ENCODE measurements at regions not wholly inside any gene's neighbourhood (a gene's known extent, or its start where the extent isn't known, plus 50 kb on each side); places are given as distances from the start of the nearest gene placed in this dataset.
"Not testable (repeated sequence)": the region's sequence is repeated elsewhere in the genome, so short reads cannot be mapped to it uniquely, and the experiment has no call there.

DNA sequence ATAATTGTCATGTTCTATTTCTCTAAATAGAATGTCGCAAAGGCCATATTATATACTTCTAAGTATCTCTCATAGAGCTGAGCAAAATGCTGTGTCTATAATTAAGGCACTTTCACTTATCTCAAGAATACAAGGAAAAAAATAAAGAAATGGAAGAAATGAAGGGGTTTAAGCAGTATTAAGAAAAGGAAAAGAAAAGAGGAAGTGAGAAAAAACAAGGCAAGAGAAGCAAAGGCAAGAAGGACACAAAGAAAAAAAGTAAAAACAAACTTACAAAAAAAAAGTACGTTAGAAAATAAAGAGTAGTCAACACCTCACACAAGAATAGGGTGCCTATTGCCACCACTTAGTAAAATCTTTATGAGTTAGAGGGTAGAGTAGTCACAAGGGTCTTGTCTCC is 506.2 kb downstream of the GABRG2 start:
- Histone ChIP-seq H3K9me3 (no peaks in the 10 kb centered on the region), H3K4me1 (no peaks in the 10 kb centered on the region), H3K27ac (no peak overlapping the region), H3K4me3 (no peak overlapping the region), H3K36me3 (no peaks in the 10 kb centered on the region), H3K27me3 (no peaks in the 10 kb centered on the region)
- no peak for DNase-seq
- TF ChIP-seq, protein P1, sequence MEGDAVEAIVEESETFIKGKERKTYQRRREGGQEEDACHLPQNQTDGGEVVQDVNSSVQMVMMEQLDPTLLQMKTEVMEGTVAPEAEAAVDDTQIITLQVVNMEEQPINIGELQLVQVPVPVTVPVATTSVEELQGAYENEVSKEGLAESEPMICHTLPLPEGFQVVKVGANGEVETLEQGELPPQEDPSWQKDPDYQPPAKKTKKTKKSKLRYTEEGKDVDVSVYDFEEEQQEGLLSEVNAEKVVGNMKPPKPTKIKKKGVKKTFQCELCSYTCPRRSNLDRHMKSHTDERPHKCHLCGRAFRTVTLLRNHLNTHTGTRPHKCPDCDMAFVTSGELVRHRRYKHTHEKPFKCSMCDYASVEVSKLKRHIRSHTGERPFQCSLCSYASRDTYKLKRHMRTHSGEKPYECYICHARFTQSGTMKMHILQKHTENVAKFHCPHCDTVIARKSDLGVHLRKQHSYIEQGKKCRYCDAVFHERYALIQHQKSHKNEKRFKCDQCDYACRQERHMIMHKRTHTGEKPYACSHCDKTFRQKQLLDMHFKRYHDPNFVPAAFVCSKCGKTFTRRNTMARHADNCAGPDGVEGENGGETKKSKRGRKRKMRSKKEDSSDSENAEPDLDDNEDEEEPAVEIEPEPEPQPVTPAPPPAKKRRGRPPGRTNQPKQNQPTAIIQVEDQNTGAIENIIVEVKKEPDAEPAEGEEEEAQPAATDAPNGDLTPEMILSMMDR (IDR thresholded peaks at IDR 0.05), result no peak
- intact Hi-C loops (cut with DNase I; ENCODE audit: low total_unique reads), result no loop called here

- intact Hi-C loops (cut with DNase I; ENCODE audit: low total_unique reads), result no loop called here
- H3K4me1 ChIP-seq, result no peaks in the 10 kb centered on the region
- no peak overlapping the region for H3K27ac ChIP-seq
- no peak overlapping the region for H3K4me3 ChIP-seq
- H3K9me3 ChIP-seq, result peaks cover 0 to 3% (median 0%) of the 10 kb centered on the region in 3 donors
- H3K36me3 ChIP-seq, result no peaks in the 10 kb centered on the region
- H3K27me3 ChIP-seq, result no peaks in the 10 kb centered on the region
- DNase-seq, result no peak
- TF ChIP-seq, protein P1 (IDR thresholded peaks at IDR 0.05), result no peak
Observed at GRCh38 chr5:162591724-162592123, 524.2 kb downstream of the GABRG2 start.

GRCh38 chr5:162593881-162594280 is 526.3 kb downstream of the GABRG2 start:
- intact Hi-C loops (cut with DNase I; ENCODE audit: low total_unique reads), result no loop called here
- no peaks in the 10 kb centered on the region for H3K36me3 ChIP-seq
- H3K27me3 ChIP-seq, result no peaks in the 10 kb centered on the region
- H3K27ac ChIP-seq, result no peak overlapping the region
- no peaks in the 10 kb centered on the region for H3K4me1 ChIP-seq
- DNase-seq, result no peak
- H3K4me3 ChIP-seq, result no peak overlapping the region
- TF ChIP-seq, protein P1 (IDR thresholded peaks at IDR 0.05), result no peak
- peaks cover 0 to 4% (median 3%) of the 10 kb centered on the region in 3 donors for H3K9me3 ChIP-seq

GRCh38 chr5:162603443-162604070 is 536.0 kb downstream of the GABRG2 start:
- H3K4me3 ChIP-seq, result no peak overlapping the region
- TF ChIP-seq, protein P1 (IDR thresholded peaks at IDR 0.05), result no peak
- H3K4me1 ChIP-seq, result no peaks in the 10 kb centered on the region
- no peak overlapping the region for H3K27ac ChIP-seq
- H3K27me3 ChIP-seq, result no peaks in the 10 kb centered on the region
- no peaks in the 10 kb centered on the region for H3K36me3 ChIP-seq
- intact Hi-C loops (cut with DNase I; ENCODE audit: low total_unique reads), result no loop called here
- peaks cover 0 to 4% (median 0%) of the 10 kb centered on the region in 3 donors for H3K9me3 ChIP-seq
- DNase-seq, result no peak

GRCh38 chr5:162607879-162608278 is 540.3 kb downstream of the GABRG2 start:
- intact Hi-C loops (cut with DNase I; ENCODE audit: low total_unique reads), result no loop called here

GRCh38 chr5:162621726-162622263 is 554.2 kb downstream of the GABRG2 start:
- DNase-seq; H3K4me1 ChIP-seq; H3K27ac ChIP-seq; H3K27me3 ChIP-seq; H3K4me3 ChIP-seq; H3K36me3 ChIP-seq; intact Hi-C loops (cut with DNase I; ENCODE audit: low total_unique reads): not testable (repeated sequence)
- peaks cover 0 to 12% (median 0%) of the 10 kb centered on the region in 3 donors for H3K9me3 ChIP-seq

More at GRCh38 chr5:162607879-162608278, 540.3 kb downstream of the GABRG2 start:
- H3K9me3 ChIP-seq, result no peaks in the 10 kb centered on the region
- no peaks in the 10 kb centered on the region for H3K36me3 ChIP-seq
- no peaks in the 10 kb centered on the region for H3K27me3 ChIP-seq
- no peak overlapping the region for H3K27ac ChIP-seq
- DNase-seq, result no peak
- TF ChIP-seq, protein P1 (IDR thresholded peaks at IDR 0.05), result no peak
- H3K4me3 ChIP-seq, result no peak overlapping the region
- H3K4me1 ChIP-seq, result no peaks in the 10 kb centered on the region
